SHP77 (cell line): ENCODE measurements at regions not wholly inside any gene's neighbourhood (a gene's known extent, or its start where the extent isn't known, plus 50 kb on each side); places are given as distances from the start of the nearest gene placed in this dataset.
"Not testable (repeated sequence)": the region's sequence is repeated elsewhere in the genome, so short reads cannot be mapped to it uniquely, and the experiment has no call there.

Experiments used
- DNase-seq, 2 experiments: peaks; one replicate each; lab custom pipeline; 2025; lab: John Stamatoyannopoulos, UW

- not testable (repeated sequence) for DNase-seq
These were observed 133.2 kb downstream of the ATXN3L start for GRCh38 chrX:13186643-13187042.

- no peak for DNase-seq
These were observed 136.4 kb upstream of the FAM9C start for GRCh38 chrX:13180807-13181206.

- no peak for DNase-seq
These were observed 135.2 kb upstream of the FAM9C start for GRCh38 chrX:13179586-13179985.

DNA sequence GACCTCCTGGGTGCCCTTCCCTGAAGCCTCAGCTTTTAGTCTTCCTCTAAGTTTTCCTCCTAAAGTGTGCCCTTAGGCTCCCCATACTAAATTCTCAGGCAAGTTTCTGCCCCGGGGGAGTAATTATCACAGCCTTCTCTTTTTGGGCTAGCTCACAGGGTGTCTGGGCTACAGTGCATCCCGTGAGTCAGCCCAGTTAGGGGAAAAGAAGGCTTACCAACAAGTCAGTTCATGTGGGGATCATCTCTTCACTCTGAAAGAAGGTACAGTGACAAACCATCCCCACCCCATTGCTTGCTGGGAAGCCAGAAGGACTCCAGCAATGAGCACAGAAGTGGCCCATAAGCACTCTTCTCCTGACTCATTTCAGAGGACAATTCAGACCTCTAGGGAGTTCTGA, 134.7 kb upstream of the FAM9C start:
- no peak for DNase-seq

DNA sequence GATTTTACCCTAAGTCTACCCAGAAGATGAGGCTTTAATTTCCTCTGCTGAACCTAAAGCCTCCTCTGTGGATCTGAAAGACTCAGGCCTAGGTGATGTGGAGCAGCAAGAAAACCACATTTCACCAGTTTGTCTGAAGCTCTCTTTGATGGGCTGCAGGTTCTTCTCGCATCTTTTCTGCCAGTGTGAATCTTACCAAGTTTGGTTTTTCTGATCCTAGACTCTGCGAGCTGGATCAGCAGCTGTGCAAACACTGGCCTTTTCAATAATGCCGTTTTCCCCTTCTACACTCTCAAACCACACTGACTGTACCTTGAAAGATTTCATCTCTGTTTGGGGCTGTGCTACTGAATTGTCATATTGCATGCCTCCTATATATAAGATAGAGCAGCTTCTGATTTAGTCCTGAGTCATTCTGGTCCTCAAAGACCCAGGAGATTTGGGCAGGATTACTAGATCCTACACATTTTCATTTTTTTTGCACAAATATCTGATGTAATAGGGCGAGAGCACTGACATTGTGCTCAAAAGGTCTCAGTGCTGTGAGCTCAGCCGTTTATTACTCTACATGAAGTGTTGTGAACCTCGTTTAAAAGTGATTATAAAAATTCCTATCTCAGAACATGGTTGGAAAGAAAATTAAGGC, 133.6 kb upstream of the FAM9C start:
- DNase-seq: peak; percentile 37

GRCh38 chrX:13175056-13175455, 130.6 kb upstream of the FAM9C start:
- no peak for DNase-seq

DNA sequence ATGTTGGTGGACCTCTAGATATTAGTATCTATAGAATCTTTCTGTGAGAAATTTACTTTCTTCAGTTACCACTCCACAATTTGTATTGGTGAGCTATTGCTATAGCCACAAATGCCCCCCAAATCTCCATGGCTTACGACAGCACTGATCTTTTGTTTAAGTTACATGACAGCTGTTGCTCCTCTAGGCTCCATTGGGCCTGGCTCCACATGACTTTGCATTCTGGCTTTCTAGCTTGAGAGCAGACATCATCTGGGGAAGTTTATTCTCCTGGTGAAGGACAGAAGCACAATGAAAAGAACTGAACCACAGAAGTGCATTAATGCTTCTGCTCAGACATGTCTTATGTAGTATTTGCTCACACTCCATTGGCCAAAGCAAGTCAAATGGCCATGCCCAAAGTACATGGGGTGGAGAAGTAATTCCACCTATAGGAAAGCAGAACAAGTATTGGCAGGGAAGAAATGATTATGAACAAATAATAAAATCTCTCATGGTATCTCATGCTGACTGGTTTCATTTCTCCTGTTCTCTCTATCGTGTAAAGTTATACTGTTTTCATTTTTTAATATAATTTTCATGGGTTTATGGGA, 126.6 kb upstream of the FAM9C start:
- no peak for DNase-seq

DNA sequence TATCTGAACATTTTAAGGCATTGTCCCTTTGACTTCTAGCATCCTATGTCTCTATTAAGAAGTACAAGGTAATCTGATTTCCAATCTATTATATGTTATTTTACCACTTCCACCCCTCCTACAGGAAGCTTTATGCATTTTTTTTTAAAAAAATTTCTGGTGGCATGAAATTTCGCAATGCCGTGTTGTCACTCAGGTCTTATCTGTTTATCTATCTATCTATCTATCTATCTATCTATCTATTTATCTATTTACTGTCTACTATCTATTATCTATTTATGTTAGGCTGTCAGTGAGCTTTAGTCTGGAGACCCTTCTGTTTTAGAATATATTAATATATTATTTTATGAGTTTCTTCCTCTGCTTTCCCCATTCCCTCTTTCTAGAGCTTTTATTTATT, 125.3 kb upstream of the FAM9C start:
- no peak for DNase-seq

- no peak for DNase-seq
These were observed 123.8 kb upstream of the FAM9C start for GRCh38 chrX:13168269-13168668.

DNA sequence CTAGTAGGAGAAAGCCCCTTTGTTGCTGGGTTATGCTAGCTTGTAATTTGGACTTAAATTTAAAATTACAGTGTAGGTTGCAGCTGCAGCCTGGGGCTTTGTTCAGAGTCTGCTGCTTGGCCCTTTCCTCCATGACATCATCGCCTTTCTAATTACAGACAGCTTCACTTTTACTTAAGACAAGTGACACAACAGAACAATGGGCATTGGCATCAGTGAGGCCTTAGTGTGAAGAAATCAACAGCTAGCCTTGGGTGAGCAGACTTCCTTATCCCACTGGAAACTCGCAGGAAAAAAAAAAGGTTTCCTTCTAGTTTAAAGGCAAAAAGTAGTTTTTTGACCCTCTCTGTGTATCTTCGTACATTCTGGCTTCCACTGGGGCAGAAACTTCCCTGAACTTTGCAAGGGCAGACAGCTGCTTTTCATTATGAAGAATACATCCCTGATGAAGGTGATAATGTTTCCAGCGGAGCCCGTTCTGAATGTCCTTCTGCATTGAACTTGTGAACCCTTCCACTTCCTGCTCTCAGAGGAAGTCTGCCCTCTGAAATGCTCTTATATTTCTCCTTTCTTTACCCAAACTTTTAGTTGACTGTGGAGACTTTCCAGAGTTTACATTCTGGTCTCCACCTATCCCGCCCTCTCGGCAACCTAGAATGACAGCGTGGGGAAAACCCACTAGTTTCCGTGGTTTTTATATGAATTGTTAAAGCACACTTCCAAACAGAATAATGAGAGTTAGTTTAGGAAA, 123.2 kb upstream of the FAM9C start:
- DNase-seq: no peak

DNA sequence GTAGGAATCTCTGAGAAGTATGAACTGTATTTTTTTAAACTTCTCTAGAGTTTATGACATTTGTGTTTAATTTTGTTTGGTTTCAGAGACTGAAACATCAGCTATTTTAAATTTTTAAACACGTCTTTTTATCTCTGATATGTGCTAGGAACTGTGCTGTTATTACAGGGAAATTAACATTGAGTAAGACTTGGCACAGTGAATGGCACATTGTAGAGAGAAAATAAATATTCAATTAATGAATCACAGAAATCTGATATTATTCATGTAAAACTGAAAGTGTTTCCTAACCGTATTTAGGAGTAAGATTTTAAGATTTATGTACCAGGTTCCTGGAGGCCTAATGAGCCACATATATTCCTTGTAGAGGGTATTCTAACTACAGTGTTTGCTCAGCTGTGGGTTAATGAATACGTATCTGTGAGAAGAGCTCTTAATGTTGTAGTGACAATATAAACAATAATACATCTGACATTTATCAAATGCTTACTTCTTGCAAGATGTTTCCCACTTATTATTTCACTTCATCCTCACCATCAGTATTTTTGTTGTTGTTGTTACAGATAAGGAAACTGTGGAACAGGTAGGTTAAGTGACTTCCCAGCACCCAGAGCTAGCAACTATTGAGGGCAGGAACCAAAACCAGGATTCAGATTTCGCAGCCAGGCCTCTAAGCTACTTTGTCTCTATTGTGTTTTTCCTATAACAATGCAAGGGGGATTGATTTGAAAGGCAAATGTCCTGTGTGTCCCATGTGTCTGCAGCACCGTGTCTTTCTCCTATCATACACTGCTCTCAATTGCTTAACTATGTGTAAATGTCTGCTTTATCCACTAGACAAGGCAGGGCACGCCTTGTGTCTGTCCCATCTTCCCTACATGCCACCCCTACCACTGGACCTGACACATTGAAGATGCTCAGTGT, 121.1 kb upstream of the FAM9C start:
- DNase-seq: peak; percentile 47 to 66

DNA sequence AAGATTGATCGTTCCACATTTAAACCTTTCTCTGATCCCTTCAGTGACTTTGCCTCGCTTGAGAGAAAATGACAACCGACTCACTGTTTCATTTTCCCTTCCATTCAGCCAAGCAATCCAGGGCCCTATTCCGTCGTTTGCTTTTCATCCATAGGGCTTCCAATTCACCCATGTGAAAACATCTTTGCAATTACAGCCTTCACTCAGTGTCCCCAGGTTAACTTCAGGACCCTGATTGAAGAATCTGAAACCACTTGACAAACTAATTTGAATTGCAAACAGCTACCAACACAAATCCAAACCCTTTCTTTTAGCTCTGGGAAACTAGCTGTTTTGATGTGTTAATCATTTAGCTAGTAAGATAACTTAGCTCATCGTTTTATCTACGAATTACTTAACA, 120.2 kb upstream of the FAM9C start:
- no peak for DNase-seq

DNA sequence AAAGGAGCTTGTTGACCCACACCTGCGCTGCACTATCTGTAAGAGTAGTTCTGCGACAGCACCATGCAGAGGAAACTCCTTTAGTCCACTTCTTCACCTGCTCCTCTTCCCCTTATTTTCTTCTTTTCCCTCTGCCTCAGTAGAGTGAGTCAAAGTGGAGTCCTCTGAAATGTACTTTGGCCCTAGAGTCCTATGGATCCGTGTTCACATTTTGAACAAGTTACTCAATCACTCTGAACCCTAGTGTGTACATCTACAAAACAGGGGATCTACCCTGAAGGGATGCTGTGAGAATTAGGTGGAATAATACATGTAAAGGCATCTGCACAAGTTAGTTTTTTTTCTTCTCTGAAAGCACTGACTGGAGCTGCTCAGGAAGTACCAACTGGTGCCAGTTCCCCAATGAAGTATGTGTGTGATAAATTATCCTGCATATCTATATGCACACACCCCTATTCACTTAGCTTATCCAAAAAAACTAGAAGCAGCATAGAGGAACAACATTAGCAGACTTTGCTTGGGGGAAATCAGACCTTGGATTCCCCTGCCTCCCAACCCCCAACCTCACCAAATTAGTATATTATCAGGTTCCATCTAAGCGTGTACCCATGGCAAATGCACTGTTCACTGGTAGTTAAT, 118.5 kb upstream of the FAM9C start:
- no peak for DNase-seq

DNA sequence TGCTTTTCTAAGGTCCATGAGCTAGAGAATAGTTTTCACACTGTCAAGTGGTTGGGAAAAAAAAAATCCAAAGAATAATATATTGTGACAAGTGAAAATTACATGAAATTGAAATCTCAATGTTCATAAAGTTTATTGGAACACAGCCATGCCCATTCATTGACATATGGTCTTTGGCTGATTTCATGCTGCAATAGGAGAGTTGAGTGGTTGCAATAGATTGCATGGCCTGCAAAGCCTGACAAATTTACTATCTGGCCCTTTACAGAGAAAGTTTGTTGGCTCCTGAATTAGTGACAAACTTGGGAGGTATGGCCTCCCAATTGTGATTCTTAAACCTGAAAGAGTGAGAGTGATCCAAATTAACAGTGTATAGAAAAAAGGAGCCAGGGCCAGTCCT, 115.5 kb upstream of the FAM9C start:
- DNase-seq: no peak

- DNase-seq: no peak
These were observed 114.5 kb upstream of the FAM9C start for GRCh38 chrX:13158911-13159310.

- DNase-seq: not testable (repeated sequence)
These were observed 111.1 kb upstream of the FAM9C start for GRCh38 chrX:13155550-13155949.

GRCh38 chrX:13153796-13154195, 109.4 kb upstream of the FAM9C start:
- DNase-seq: no peak

- no peak for DNase-seq
These were observed 108.2 kb upstream of the FAM9C start for GRCh38 chrX:13152518-13153185.

GRCh38 chrX:13151828-13152517, 107.6 kb upstream of the FAM9C start:
- DNase-seq: no peak

GRCh38 chrX:13149702-13150350, 105.4 kb upstream of the FAM9C start:
- DNase-seq: no peak
